LNCaP clone FGC (cell line): ENCODE measurements at regions not wholly inside any gene's neighbourhood (a gene's known extent, or its start where the extent isn't known, plus 50 kb on each side); places are given as distances from the start of the nearest gene placed in this dataset.

Experiments
- DNase-seq: peaks from one replicate; pipeline ENCODE4 v3.0.0-alpha.2; 2011; ENCODE audit warnings: low read depth
- H3K4me3 ChIP-seq: 2 replicates; pipeline ENCODE4 v1.5.1; 2011; ENCODE audit warnings: mild to moderate bottlenecking, low read depth, low read length, control low read depth
- TF ChIP-seq, protein P1 (sequence below): IDR thresholded peaks from 2 replicates; pipeline ENCODE4 v1.5.1; 2012; ENCODE audit warnings: mild to moderate bottlenecking; ENCODE audit not compliant: control insufficient read depth, insufficient read depth; ENCODE audit errors: extremely low read depth

DNA sequence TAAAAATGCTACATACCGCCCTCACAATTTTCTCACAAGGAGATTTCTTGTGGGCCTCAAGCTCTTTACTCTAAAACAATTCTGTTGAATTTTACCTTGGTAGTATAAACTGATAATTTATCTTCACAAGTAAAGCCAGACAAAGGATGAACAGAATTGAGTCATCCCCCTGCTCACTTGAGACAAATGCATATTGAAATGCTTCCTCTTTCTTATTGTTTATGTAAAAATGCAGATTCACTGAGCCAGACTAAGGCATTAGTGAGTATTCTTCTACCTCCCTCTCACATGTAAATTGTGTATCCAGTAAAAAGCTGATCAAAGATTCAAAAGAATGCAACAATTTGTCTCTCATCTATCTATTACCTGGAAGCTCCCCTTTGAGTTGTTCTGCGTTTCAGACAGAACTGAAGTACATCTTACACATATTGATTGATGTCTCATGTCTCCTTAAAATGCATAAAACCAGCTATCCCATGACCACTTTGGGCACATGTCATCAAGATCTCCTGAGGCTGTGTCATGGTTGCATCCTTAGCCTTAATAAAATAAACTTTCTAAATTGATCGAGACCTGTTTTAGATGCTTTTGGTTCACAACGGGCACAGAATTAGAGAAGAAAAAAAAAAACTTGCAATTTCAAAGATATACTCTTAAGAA lies 743.1 kb upstream of the B3GALT2 start:
- no peak for DNase-seq
- TF ChIP-seq, protein P1, sequence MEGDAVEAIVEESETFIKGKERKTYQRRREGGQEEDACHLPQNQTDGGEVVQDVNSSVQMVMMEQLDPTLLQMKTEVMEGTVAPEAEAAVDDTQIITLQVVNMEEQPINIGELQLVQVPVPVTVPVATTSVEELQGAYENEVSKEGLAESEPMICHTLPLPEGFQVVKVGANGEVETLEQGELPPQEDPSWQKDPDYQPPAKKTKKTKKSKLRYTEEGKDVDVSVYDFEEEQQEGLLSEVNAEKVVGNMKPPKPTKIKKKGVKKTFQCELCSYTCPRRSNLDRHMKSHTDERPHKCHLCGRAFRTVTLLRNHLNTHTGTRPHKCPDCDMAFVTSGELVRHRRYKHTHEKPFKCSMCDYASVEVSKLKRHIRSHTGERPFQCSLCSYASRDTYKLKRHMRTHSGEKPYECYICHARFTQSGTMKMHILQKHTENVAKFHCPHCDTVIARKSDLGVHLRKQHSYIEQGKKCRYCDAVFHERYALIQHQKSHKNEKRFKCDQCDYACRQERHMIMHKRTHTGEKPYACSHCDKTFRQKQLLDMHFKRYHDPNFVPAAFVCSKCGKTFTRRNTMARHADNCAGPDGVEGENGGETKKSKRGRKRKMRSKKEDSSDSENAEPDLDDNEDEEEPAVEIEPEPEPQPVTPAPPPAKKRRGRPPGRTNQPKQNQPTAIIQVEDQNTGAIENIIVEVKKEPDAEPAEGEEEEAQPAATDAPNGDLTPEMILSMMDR: no peak
- no peak overlapping the region for H3K4me3 ChIP-seq

DNA sequence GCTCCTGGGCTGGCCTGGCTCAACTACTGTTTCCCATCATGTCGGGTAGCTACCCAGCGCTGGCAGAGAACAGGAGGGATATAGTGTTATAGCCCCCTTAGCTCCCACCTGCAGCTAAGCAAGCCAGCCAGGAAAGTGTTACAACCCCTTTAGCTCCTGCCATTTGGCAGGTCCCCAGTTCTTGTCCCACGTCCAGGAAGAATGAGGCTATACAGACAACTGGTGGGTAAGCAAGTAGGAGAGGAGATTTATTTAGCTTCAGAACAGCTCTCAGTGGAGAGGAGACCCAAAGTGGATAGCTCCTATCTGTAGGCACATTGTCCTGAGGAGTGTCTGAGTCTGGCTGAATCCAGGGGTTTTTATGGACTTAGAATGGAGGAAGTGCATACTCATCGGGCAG lies 741.1 kb upstream of the B3GALT2 start:
- DNase-seq: no peak
- TF ChIP-seq, protein P1: no peak
- no peak overlapping the region for H3K4me3 ChIP-seq

DNA sequence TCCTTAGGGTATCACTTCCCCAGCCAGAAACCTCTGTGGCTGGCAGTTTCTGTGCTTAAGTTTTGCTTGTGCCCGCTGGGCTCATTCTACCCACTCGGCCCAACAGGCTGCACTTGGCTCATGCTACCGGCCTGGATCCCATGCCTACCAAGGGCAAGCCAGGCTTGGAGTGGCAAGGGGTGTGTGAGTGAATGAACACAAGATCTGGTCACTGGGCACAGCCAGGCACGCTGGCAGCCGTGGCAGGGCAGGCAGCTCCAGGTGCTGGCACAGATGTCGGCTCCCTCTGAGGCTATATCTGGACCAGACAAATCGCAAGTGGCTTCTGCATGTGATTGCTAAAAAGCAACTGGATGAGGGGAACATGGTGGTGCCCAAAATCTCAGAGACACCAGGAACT lies 740.5 kb upstream of the B3GALT2 start:
- DNase-seq: no peak
- H3K4me3 ChIP-seq: no peak overlapping the region
- TF ChIP-seq, protein P1: no peak

DNA sequence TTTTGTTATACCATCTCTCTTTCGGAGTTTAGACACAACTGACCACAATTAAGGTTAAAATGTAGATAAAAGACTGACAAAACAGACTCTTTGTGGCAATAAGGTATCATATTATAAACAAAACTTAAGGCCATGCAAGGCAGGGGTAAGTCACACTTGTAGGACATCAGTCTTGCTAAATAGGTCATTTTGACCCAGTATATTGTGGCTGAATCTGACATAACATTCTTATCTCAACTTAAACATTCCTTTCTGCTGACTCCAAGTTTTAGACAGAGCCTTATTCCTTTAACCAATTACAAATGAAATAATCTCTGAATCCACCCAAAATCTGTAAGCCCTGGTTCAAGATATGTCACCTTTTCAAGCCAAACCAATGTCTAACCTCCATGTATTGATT lies 733.4 kb upstream of the B3GALT2 start:
- TF ChIP-seq, protein P1: no peak
- DNase-seq: no peak
- H3K4me3 ChIP-seq: no peak overlapping the region

DNA sequence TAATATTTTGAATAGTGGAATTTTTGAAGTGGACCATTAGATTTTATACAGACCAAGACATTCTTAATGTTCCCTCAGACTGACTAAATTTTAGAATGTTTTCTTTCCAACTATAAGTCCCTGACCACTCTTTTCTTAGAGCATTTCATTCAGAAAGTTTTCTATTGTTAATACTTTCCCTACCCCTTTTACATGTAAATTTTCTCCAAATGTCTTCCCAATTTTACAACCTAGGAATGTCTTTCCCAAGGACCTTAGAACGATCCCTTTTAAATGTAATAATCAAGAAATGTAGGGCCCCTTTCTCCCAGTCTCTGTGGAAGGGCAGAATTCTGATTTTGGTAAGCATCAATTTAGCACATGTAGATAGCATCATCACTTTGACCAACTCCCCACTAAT lies 730.0 kb upstream of the B3GALT2 start:
- H3K4me3 ChIP-seq: no peak overlapping the region
- DNase-seq: no peak
- TF ChIP-seq, protein P1: no peak

DNA sequence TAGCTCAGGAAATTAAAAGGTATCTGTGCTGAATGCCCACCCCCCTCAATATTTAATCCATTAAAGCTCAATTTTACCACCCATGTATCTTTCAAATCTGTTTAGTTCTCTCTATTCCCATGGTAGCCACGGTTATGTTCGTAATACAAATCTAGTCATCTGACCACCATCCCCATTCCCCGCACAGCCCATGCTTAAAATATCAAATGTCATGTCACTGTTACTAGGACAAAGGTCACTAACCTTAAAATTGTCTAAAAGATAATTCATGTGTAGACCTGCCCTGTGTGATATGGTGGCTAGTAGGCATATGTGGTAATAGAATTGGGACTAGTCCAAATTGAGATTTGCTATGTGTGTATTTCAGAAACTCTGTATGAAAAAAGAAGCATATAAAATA lies 728.5 kb upstream of the B3GALT2 start:
- TF ChIP-seq, protein P1: no peak
- DNase-seq: no peak
- H3K4me3 ChIP-seq: no peak overlapping the region
